Trophoblast cell (in vitro differentiated cells and primary cell): ENCODE measurements at regions not wholly inside any gene's neighbourhood (a gene's known extent, or its start where the extent isn't known, plus 50 kb on each side); places are given as distances from the start of the nearest gene placed in this dataset.
"Not testable (repeated sequence)": the region's sequence is repeated elsewhere in the genome, so short reads cannot be mapped to it uniquely, and the experiment has no call there.

ENCODE experiments used
- DNase-seq, 2 donors: peaks; one replicate each; pipeline ENCODE4 v3.0.0-alpha.2; 2016
- H2AFZ ChIP-seq: 2 replicates; pipeline ENCODE4 v1.6.1; 2013; ENCODE audit warnings: low read length, moderate library complexity, mild to moderate bottlenecking; ENCODE audit not compliant: insufficient read depth, poor library complexity
- H2AK5ac ChIP-seq: 2 replicates; pipeline ENCODE4 v1.6.1; 2013; ENCODE audit warnings: mild to moderate bottlenecking, low read length
- H2BK120ac ChIP-seq: 2 replicates; pipeline ENCODE4 v1.6.1; 2013; ENCODE audit warnings: low read length, mild to moderate bottlenecking, moderate library complexity; ENCODE audit not compliant: insufficient read depth, poor library complexity
- H2BK12ac ChIP-seq: 2 replicates; pipeline ENCODE4 v1.6.1; 2013; ENCODE audit warnings: mild to moderate bottlenecking, low read length, moderate library complexity
- H2BK5ac ChIP-seq: 2 replicates; pipeline ENCODE4 v1.6.1; 2013; ENCODE audit warnings: low read length, low read depth, moderate library complexity, mild to moderate bottlenecking; ENCODE audit not compliant: poor library complexity
- H3K14ac ChIP-seq: 2 replicates; pipeline ENCODE4 v1.6.1; 2013; ENCODE audit warnings: mild to moderate bottlenecking, low read length
- H3K18ac ChIP-seq: 2 replicates; pipeline ENCODE4 v1.6.1; 2013; ENCODE audit warnings: mild to moderate bottlenecking, low read length
- H3K23ac ChIP-seq: 2 replicates; pipeline ENCODE4 v1.6.1; 2013; ENCODE audit warnings: low read length
- H3K27ac ChIP-seq: 2 replicates; pipeline ENCODE4 v1.5.1; 2013; ENCODE audit warnings: low read depth, mild to moderate bottlenecking, inconsistent platforms, low read length, moderate library complexity
- H3K27me3 ChIP-seq: 2 replicates; pipeline ENCODE4 v1.6.1; 2013; ENCODE audit warnings: inconsistent platforms, mild to moderate bottlenecking, low read length, moderate library complexity; ENCODE audit not compliant: insufficient read depth
- H3K36me3 ChIP-seq, 2 experiments: 1 replicate in 1 of 2; 2 replicates in 1 of 2; pipeline ENCODE4 v1.6.1; 2013; ENCODE audit warnings: low read length in 2 of 2, mild to moderate bottlenecking in 2 of 2, moderate library complexity in 1 of 2; ENCODE audit not compliant: insufficient read depth in 2 of 2, control insufficient read depth in 1 of 2
- H3K4ac ChIP-seq: 2 replicates; pipeline ENCODE4 v1.6.1; 2013; ENCODE audit warnings: low read depth, mild to moderate bottlenecking, low read length, moderate library complexity
- H3K4me1 ChIP-seq, 2 experiments: 1 replicate in 1 of 2; 2 replicates in 1 of 2; pipeline ENCODE4 v1.6.1; 2013; ENCODE audit warnings: low read length in 2 of 2, mild to moderate bottlenecking in 2 of 2, moderate library complexity in 1 of 2; ENCODE audit not compliant: insufficient read depth in 2 of 2, control insufficient read depth in 1 of 2
- H3K4me2 ChIP-seq: 2 replicates; pipeline ENCODE4 v1.6.1; 2013; ENCODE audit warnings: inconsistent platforms, mild to moderate bottlenecking, low read length, moderate library complexity
- H3K4me3 ChIP-seq: 2 replicates; pipeline ENCODE4 v1.5.1; 2013; ENCODE audit warnings: mild to moderate bottlenecking, low read depth, low read length, inconsistent platforms
- H3K79me1 ChIP-seq: one replicate; pipeline ENCODE4 v1.6.1; 2013; ENCODE audit warnings: low read length
- H3K79me2 ChIP-seq: 2 replicates; pipeline ENCODE4 v1.6.1; 2013; ENCODE audit warnings: low read length, mild to moderate bottlenecking; ENCODE audit not compliant: control insufficient read depth, insufficient read depth, poor library complexity
- H3K9ac ChIP-seq: 2 replicates; pipeline ENCODE4 v1.6.1; 2013; ENCODE audit warnings: mild to moderate bottlenecking, low read length
- H3K9me3 ChIP-seq: 2 replicates; pipeline ENCODE4 v1.6.1; 2013; ENCODE audit warnings: low read depth, mild to moderate bottlenecking, control low read depth, inconsistent platforms, low read length; ENCODE audit not compliant: insufficient read depth
- H4K12ac ChIP-seq: 2 replicates; pipeline ENCODE4 v1.6.1; 2013; ENCODE audit warnings: low read depth, mild to moderate bottlenecking, low read length, moderate library complexity
- H4K8ac ChIP-seq: 2 replicates; pipeline ENCODE4 v1.6.1; 2013; ENCODE audit warnings: low read depth, mild to moderate bottlenecking, low read length, moderate library complexity
- H4K91ac ChIP-seq: one replicate; pipeline ENCODE4 v1.6.1; 2013; ENCODE audit warnings: low read depth, mild to moderate bottlenecking, low read length, moderate library complexity
- WGBS: extraction: QIAGEN DNeasy Blood & Tissue Kit; methylation state at CpG from one replicate; pipeline ENCODE4 v1.1.7; 2013; ENCODE audit warnings: missing lambda C conversion rate; ENCODE audit not compliant: insufficient read length, insufficient coverage; ENCODE audit errors: extremely low coverage; 5-methylcytosine and 5-hydroxymethylcytosine counted together

GRCh38 chr6:55101157-55101556, 73.2 kb upstream of the HCRTR2 start:
- no peaks in the 10 kb centered on the region for H3K4me1 ChIP-seq
- no peak overlapping the region for H3K4ac ChIP-seq
- no peak overlapping the region for H3K4me2 ChIP-seq
- no peak overlapping the region for H3K9ac ChIP-seq
- no peaks in the 10 kb centered on the region for H3K9me3 ChIP-seq
- H2BK120ac ChIP-seq: no peak overlapping the region
- H3K14ac ChIP-seq: no peak overlapping the region
- no peak overlapping the region for H2AFZ ChIP-seq
- no peak overlapping the region for H3K27ac ChIP-seq
- H3K79me2 ChIP-seq: no peaks in the 10 kb centered on the region
- no peak overlapping the region for H4K8ac ChIP-seq
- no CpG with 5 or more reads among the region's 2 CpGs for WGBS
- H3K27me3 ChIP-seq: no peaks in the 10 kb centered on the region
- H3K18ac ChIP-seq: no peak overlapping the region
- H3K4me3 ChIP-seq: no peak overlapping the region
- no peak overlapping the region for H2BK12ac ChIP-seq
- no peak overlapping the region for H4K91ac ChIP-seq
- no peak for DNase-seq
- no peak overlapping the region for H4K12ac ChIP-seq
- no peak overlapping the region for H2AK5ac ChIP-seq
- H2BK5ac ChIP-seq: no peak overlapping the region
- no peak overlapping the region for H3K23ac ChIP-seq
- H3K79me1 ChIP-seq: no peaks in the 10 kb centered on the region
- no peaks in the 10 kb centered on the region for H3K36me3 ChIP-seq

DNA sequence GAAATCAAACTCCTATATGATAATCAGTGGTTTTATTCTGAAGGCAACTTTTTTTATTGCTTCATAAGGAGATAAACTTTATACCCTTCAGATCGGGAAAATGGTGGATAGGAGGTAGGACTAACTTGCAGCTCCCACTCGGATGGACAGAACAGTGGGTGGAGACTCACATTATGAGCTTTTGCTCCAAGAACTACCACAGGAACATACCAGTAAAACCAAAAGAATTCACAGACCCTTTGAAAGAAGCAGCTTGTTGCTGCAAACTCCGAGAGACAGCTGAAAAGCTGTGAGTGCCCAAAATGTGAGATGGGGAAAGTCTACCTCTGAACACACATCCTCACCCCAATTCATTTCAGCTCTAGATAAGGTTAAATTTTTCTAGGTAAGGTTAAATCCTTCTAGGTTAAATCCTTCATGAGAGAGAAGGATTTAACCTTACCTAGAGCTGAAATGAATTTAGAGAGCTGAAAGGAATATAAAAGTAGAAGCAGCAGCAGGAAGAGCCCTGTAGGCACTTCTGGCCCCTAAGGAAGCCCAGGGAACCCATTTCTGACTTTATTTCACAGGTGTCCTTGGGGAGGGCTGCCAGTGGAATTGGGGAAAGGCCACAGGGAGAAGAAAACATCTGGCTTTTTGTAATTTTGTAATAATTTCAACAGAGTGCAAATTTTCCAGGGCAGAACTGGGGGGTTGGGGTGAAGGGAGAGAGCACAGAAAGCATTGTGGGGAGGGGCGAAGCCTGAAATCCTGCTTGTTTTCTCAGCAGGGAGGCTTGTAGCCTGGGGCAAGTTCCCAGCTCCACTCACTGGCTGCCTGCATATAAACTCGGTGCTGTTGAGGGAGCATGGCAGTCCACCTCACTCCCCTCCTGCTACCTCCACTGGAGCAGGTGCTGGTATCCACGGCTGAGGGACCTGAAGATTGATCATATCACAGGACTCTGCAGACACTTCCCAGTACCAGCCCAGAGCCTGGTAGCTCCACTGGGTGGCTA, 65.9 kb upstream of the HCRTR2 start:
- Histone ChIP-seq H2BK5ac (no peak overlapping the region), H3K4me2 (peak overlapping the region; percentile 28), H3K4me1 (peaks cover 3% of the 10 kb centered on the region in 2 experiments), H3K18ac (no peak overlapping the region), H4K12ac (no peak overlapping the region), H4K8ac (no peak overlapping the region), H3K27me3 (no peaks in the 10 kb centered on the region), H3K4me3 (no peak overlapping the region), H3K79me2 (no peaks in the 10 kb centered on the region), H2AK5ac (no peak overlapping the region), H3K9me3 (no peaks in the 10 kb centered on the region), H4K91ac (no peak overlapping the region), H3K23ac (no peak overlapping the region), H3K79me1 (no peaks in the 10 kb centered on the region), H2AFZ (no peak overlapping the region), H3K36me3 (no peaks in the 10 kb centered on the region), H3K27ac (no peak overlapping the region), H3K9ac (no peak overlapping the region), H2BK12ac (no peak overlapping the region), H3K14ac (no peak overlapping the region), H2BK120ac (no peak overlapping the region), H3K4ac (no peak overlapping the region)
- peak; percentile 51 to 72 for DNase-seq
- no CpG with 5 or more reads among the region's 6 CpGs for WGBS

DNA sequence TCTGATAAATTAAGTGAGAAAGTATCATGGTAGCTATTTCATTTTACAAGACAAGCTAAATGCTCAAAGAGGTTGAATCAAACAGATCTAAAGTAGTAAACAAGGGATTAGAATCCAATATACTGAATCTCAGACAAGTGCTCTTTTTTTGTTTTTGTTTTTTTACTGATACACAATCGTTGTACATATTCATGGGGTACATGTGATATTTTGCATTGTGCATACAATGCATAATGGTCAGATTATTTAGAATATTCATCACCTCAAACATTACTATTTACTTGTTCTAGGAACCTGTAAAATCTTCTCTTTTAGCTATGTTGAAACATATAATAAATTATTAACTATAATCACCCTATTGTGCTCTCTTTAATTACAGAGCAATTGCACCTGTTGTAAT, 57.0 kb upstream of the HCRTR2 start:
- Histone ChIP-seq H2BK120ac (no peak overlapping the region), H3K4me1 (no peaks in the 10 kb centered on the region), H2BK5ac (no peak overlapping the region), H3K27ac (no peak overlapping the region), H3K36me3 (no peaks in the 10 kb centered on the region), H3K79me2 (no peaks in the 10 kb centered on the region), H3K23ac (no peak overlapping the region), H3K4me2 (no peak overlapping the region), H4K8ac (no peak overlapping the region), H2BK12ac (no peak overlapping the region), H3K4me3 (no peak overlapping the region), H3K9ac (no peak overlapping the region), H4K12ac (no peak overlapping the region), H4K91ac (no peak overlapping the region), H3K79me1 (no peaks in the 10 kb centered on the region), H3K9me3 (no peaks in the 10 kb centered on the region), H2AFZ (no peak overlapping the region), H3K14ac (no peak overlapping the region), H3K4ac (no peak overlapping the region), H3K18ac (no peak overlapping the region), H3K27me3 (no peaks in the 10 kb centered on the region), H2AK5ac (no peak overlapping the region)
- no CpG with 5 or more reads among the region's 1 CpG for WGBS
- no peak for DNase-seq

- not testable (repeated sequence) for H2BK12ac ChIP-seq, H3K4me3 ChIP-seq, H2AFZ ChIP-seq, H3K27me3 ChIP-seq, H3K36me3 ChIP-seq, H3K79me1 ChIP-seq, H3K4me1 ChIP-seq, H4K12ac ChIP-seq, DNase-seq, H3K79me2 ChIP-seq, H4K8ac ChIP-seq, H2BK5ac ChIP-seq, H2BK120ac ChIP-seq, H3K18ac ChIP-seq, H3K9ac ChIP-seq, H3K27ac ChIP-seq, H3K4me2 ChIP-seq, H3K23ac ChIP-seq, H3K4ac ChIP-seq, H3K14ac ChIP-seq, H4K91ac ChIP-seq, H3K9me3 ChIP-seq, H2AK5ac ChIP-seq
- WGBS: no CpG with 5 or more reads among the region's 2 CpGs
These were observed 50.1 kb upstream of the HCRTR2 start for GRCh38 chr6:55124241-55124640.
